ENCODE measurements at regions not wholly inside any gene's neighbourhood (a gene's known extent, or its start where the extent isn't known, plus 50 kb on each side); places are given as distances from the start of the nearest gene placed in this dataset.
A peak's percentile ranks its signal among the peaks of the same experiment; 100 is the strongest.

GRCh38 chr5:166716856-166717492 is 1574.5 kb upstream of the WWC1 start:
- no TSS peak for BruUV-seq (replicated peaks)
- DNase-seq (ENCODE audit: low spot score), result no peak
- POLR2A ChIA-PET, result no interaction called here

GRCh38 chr5:166719991-166720390 is 1571.5 kb upstream of the WWC1 start:
- CTCF ChIA-PET (ENCODE audit: unreplicated experiment), result no interaction called here
- no TSS peak for BruUV-seq (replicated peaks)
- no peaks in the 10 kb centered on the region for H3K9me3 ChIP-seq (ENCODE audit: low read length)
- intact Hi-C loops (cut with micrococcal nuclease; ENCODE audit: unreplicated experiment), result no loop called here
- H3K36me3 ChIP-seq (ENCODE audit: insufficient read depth, low read length), result no peaks in the 10 kb centered on the region
- DNase-seq (ENCODE audit: low spot score), result no peak
- TF ChIP-seq EZH2phosphoT487 (IDR thresholded peaks at IDR 0.05; ENCODE audit: borderline replicate concordance, low read depth, low read length), result no peak
- TF ChIP-seq CTCF (conservative IDR thresholded peaks at IDR 0.05; ENCODE audit: low read length), result no peak
- no peak overlapping the region for H3K4me2 ChIP-seq (ENCODE audit: low read length)
- no peaks in the 10 kb centered on the region for H4K20me1 ChIP-seq (ENCODE audit: insufficient read depth, low read length)
- H3K4me3 ChIP-seq (ENCODE audit: low read depth, low read length, poor library complexity, severe bottlenecking), result no peak overlapping the region
- H3K4me1 ChIP-seq (ENCODE audit: insufficient read depth, low read length, poor library complexity, severe bottlenecking), result no peaks in the 10 kb centered on the region
- no peak overlapping the region for H3K27ac ChIP-seq (ENCODE audit: low read depth, low read length, poor library complexity, severe bottlenecking)
- H3K79me2 ChIP-seq (ENCODE audit: insufficient read depth, low read depth, low read length), result no peaks in the 10 kb centered on the region
- POLR2A ChIA-PET, result interaction anchor here (0.5 kb wide), 1 partner anchor 147 kb away, joined by 3 read pairs; no protein-coding TSS in a partner anchor
- H3K9me2 ChIP-seq (ENCODE audit: insufficient read depth, low read length), result no peaks in the 10 kb centered on the region
- H2AFZ ChIP-seq (ENCODE audit: low read length), result no peak overlapping the region

More at GRCh38 chr5:166716856-166717492, 1574.5 kb upstream of the WWC1 start:
- no peaks in the 10 kb centered on the region for H4K20me1 ChIP-seq (ENCODE audit: insufficient read depth, low read length)
- H3K4me1 ChIP-seq (ENCODE audit: insufficient read depth, low read length, poor library complexity, severe bottlenecking), result no peaks in the 10 kb centered on the region
- no peaks in the 10 kb centered on the region for H3K36me3 ChIP-seq (ENCODE audit: insufficient read depth, low read length)
- no peak overlapping the region for H3K4me2 ChIP-seq (ENCODE audit: low read length)
- no peaks in the 10 kb centered on the region for H3K79me2 ChIP-seq (ENCODE audit: insufficient read depth, low read depth, low read length)
- no peaks in the 10 kb centered on the region for H3K9me3 ChIP-seq (ENCODE audit: low read length)
- CTCF ChIA-PET (ENCODE audit: unreplicated experiment), result no interaction called here
- no peak for TF ChIP-seq EZH2phosphoT487 (IDR thresholded peaks at IDR 0.05; ENCODE audit: borderline replicate concordance, low read depth, low read length)
- TF ChIP-seq CTCF (conservative IDR thresholded peaks at IDR 0.05; ENCODE audit: low read length), result no peak
- H3K27ac ChIP-seq (ENCODE audit: low read depth, low read length, poor library complexity, severe bottlenecking), result no peak overlapping the region
- no peak overlapping the region for H2AFZ ChIP-seq (ENCODE audit: low read length)
- H3K4me3 ChIP-seq (ENCODE audit: low read depth, low read length, poor library complexity, severe bottlenecking), result no peak overlapping the region
- intact Hi-C loops (cut with micrococcal nuclease; ENCODE audit: unreplicated experiment), result no loop called here
- H3K9me2 ChIP-seq (ENCODE audit: insufficient read depth, low read length), result no peaks in the 10 kb centered on the region

- H3K4me1 ChIP-seq (ENCODE audit: insufficient read depth, low read length, poor library complexity, severe bottlenecking), result no peaks in the 10 kb centered on the region
- H4K20me1 ChIP-seq (ENCODE audit: insufficient read depth, low read length), result no peaks in the 10 kb centered on the region
- no peaks in the 10 kb centered on the region for H3K9me2 ChIP-seq (ENCODE audit: insufficient read depth, low read length)
- no peaks in the 10 kb centered on the region for H3K9me3 ChIP-seq (ENCODE audit: low read length)
- ChIA-PET POLR2A (no interaction called here), CTCF (ENCODE audit: unreplicated experiment) (no interaction called here)
- TF ChIP-seq EZH2phosphoT487 (IDR thresholded peaks at IDR 0.05; ENCODE audit: borderline replicate concordance, low read depth, low read length) (no peak), CTCF (conservative IDR thresholded peaks at IDR 0.05; ENCODE audit: low read length) (no peak)
- peak; percentile 2 for DNase-seq (ENCODE audit: low spot score)
- H3K4me3 ChIP-seq (ENCODE audit: low read depth, low read length, poor library complexity, severe bottlenecking), result no peak overlapping the region
- H3K79me2 ChIP-seq (ENCODE audit: insufficient read depth, low read depth, low read length), result no peaks in the 10 kb centered on the region
- no peak overlapping the region for H3K27ac ChIP-seq (ENCODE audit: low read depth, low read length, poor library complexity, severe bottlenecking)
- intact Hi-C loops (cut with micrococcal nuclease; ENCODE audit: unreplicated experiment), result no loop called here
- no peaks in the 10 kb centered on the region for H3K36me3 ChIP-seq (ENCODE audit: insufficient read depth, low read length)
- no TSS peak for BruUV-seq (replicated peaks)
- no peak overlapping the region for H3K4me2 ChIP-seq (ENCODE audit: low read length)
- no peak overlapping the region for H2AFZ ChIP-seq (ENCODE audit: low read length)
These were observed 1568.5 kb upstream of the WWC1 start for GRCh38 chr5:166722939-166723338.
